RWPE1 (cell line): ENCODE measurements at regions not wholly inside any gene's neighbourhood (a gene's known extent, or its start where the extent isn't known, plus 50 kb on each side); places are given as distances from the start of the nearest gene placed in this dataset.

Experiments
- CTCF ChIA-PET: fragments of 350-600 bp; sonication (Branson Sonifier 250); formaldehyde crosslinking; extraction: SDS; loops from one replicate; lab custom pipeline; 2021; lab: Yijun Ruan, JAX
- POLR2A ChIA-PET: fragments of 400-600 bp; formaldehyde crosslinking; extraction: SDS; loops from one replicate; lab custom pipeline; 2020; ENCODE audit warnings: antibody characterized with exemption; ENCODE audit not compliant: low non-redundant PET; lab: Yijun Ruan, JAX
- DNase-seq: peaks from one replicate; pipeline ENCODE4 v3.0.0; 2012; ENCODE audit warnings: low spot score
- H3K27ac ChIP-seq: fragments of 450-650 bp; 2 replicates; pipeline ENCODE4 v1.5.1; 2017
- CTCF ChIP-seq: fragments of 450-650 bp; conservative IDR thresholded peaks from 2 replicates; pipeline ENCODE4 v1.5.1; 2017; ENCODE audit warnings: low read depth, mild to moderate bottlenecking

- CTCF ChIA-PET, result no interaction called here
- no peak for TF ChIP-seq CTCF
- no peak for DNase-seq
- H3K27ac ChIP-seq, result no peak overlapping the region
- POLR2A ChIA-PET, result no interaction called here
Measured at GRCh38 chr6:81636930-81637568, 115.4 kb downstream of the TENT5A start.

GRCh38 chr6:81634155-81634880 lies 118.2 kb downstream of the TENT5A start:
- DNase-seq, result no peak
- POLR2A ChIA-PET, result no interaction called here
- CTCF ChIA-PET, result no interaction called here
- no peak for TF ChIP-seq CTCF
- no peak overlapping the region for H3K27ac ChIP-seq

- ChIA-PET POLR2A (no interaction called here), CTCF (no interaction called here)
- no peak for DNase-seq
- H3K27ac ChIP-seq, result no peak overlapping the region
- TF ChIP-seq CTCF, result no peak
Measured at GRCh38 chr6:81633391-81633790, 119.1 kb downstream of the TENT5A start.

GRCh38 chr6:81630719-81631118 lies 121.8 kb downstream of the TENT5A start:
- no peak for TF ChIP-seq CTCF
- H3K27ac ChIP-seq, result no peak overlapping the region
- CTCF ChIA-PET, result no interaction called here
- DNase-seq, result no peak
- POLR2A ChIA-PET, result no interaction called here

GRCh38 chr6:81625216-81625615 lies 127.3 kb downstream of the TENT5A start:
- no peak overlapping the region for H3K27ac ChIP-seq
- POLR2A ChIA-PET, result no interaction called here
- no peak for TF ChIP-seq CTCF
- DNase-seq, result no peak
- CTCF ChIA-PET, result no interaction called here

- ChIA-PET CTCF (no interaction called here), POLR2A (no interaction called here)
- DNase-seq, result no peak
- no peak for TF ChIP-seq CTCF
- H3K27ac ChIP-seq, result no peak overlapping the region
Measured at GRCh38 chr6:81624453-81624852, 128.0 kb downstream of the TENT5A start.
